ENCODE measurements at regions not wholly inside any gene's neighbourhood (a gene's known extent, or its start where the extent isn't known, plus 50 kb on each side); places are given as distances from the start of the nearest gene placed in this dataset.

DNA sequence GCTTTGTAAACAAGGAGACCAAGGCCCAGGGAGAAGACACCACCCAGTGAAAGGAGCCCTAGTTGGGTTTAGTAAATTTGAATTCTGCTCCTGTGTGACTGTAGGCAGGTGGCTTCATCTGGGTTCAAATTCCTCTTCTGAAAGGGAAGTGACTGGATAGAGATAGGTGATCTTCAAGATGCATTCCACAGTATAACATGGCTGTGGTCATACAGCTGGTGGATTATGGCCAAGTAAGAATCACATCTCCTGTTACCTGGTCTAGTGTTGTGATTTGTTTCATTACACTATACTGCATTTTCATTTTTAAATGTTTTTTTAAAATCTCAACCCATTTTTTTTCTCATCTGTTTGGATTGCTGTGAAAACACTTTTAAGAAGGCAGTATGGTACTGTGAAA is 58.0 kb upstream of the PICALM start:
- no peak for TF ChIP-seq FOS (IDR thresholded peaks at IDR 0.05; ENCODE audit: borderline replicate concordance, insufficient read depth, low read length)
- TF ChIP-seq CTCF (IDR thresholded peaks at IDR 0.05; ENCODE audit: extremely low read depth in 1 of 2, insufficient read depth in 1 of 2, low read depth in 1 of 2, low read length in 2 of 2): no peak
- no peak for TF ChIP-seq POLR2A (IDR thresholded peaks at IDR 0.05; ENCODE audit: low read depth, low read length)
- no peak for TF ChIP-seq EZH2 (IDR thresholded peaks at IDR 0.05; ENCODE audit: borderline replicate concordance, low read depth, low read length, severe bottlenecking)
- no peak for TF ChIP-seq POLR2AphosphoS5 (IDR thresholded peaks at IDR 0.05; ENCODE audit: insufficient read depth, low read depth, low read length)
- TF ChIP-seq JUN (IDR thresholded peaks at IDR 0.05; ENCODE audit: borderline replicate concordance, insufficient read depth, insufficient read length, low read depth): no peak
- TF ChIP-seq MYC (IDR thresholded peaks at IDR 0.05; ENCODE audit: low read depth, low read length): no peak
- TF ChIP-seq, protein P1, sequence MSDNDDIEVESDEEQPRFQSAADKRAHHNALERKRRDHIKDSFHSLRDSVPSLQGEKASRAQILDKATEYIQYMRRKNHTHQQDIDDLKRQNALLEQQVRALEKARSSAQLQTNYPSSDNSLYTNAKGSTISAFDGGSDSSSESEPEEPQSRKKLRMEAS (IDR thresholded peaks at IDR 0.05; ENCODE audit: insufficient read depth, insufficient read length): no peak

Measured in endothelial cell of umbilical vein (primary cell).